DLD1 (cell line): ENCODE measurements at regions not wholly inside any gene's neighbourhood (a gene's known extent, or its start where the extent isn't known, plus 50 kb on each side); places are given as distances from the start of the nearest gene placed in this dataset.

Experiments
- in situ Hi-C: cut with HindIII; loops from 2 replicates; pipeline ENCODE4 v1.10.0; 2017; ENCODE audit warnings: low sequenced_read_pairs

DNA sequence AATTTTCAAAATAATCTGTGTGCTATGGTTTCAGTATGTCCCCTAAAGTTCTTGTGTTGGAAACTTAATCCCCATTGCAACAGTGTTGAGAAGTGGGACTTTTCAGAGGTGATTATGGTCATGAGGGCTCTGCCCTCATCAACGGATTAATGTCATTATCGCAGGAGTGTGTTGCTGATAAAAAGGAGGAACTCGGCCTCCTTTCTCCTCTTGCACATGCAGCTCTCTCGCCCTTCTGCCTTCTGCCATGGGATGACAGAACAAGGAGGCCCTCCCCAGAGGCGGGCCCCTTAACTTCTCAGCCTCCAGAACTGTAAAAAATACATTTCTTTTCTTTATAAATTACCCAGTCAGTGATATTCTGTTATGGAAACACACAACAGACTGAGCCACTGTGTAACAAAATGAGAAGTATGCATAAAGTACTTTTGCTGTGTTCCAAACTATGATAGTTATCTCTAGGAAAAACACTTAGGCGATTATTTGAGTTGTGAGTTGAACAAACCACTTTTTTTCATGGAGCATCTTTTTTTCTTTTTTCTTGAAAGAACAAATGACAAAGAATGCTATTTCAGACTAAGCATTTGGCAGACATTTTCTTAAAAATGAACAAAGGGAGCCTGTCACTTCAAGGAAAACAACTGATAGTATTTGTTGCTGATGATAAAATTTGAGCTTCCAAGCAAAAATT, 134.8 kb upstream of the FUT8 start:
- in situ Hi-C loops = no loop called here

DNA sequence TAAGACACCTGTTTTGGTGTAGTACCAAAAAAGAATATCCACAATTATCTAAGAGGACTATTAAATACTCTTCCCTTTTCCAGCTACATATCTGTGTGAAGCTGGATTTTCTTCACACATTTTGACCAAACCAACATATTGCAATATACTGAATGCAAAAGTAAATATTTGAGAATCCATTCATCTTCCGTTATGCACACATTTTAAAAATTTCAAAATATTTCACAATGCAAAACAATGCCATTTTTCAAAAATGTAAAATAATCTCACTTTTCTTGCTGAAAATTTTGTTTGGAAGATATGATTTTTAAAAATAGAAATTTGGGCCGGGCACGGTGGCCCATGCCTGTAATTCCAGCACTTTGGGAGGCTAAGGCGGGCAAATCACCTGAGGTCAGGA, 133.9 kb upstream of the FUT8 start:
- in situ Hi-C loops = no loop called here

DNA sequence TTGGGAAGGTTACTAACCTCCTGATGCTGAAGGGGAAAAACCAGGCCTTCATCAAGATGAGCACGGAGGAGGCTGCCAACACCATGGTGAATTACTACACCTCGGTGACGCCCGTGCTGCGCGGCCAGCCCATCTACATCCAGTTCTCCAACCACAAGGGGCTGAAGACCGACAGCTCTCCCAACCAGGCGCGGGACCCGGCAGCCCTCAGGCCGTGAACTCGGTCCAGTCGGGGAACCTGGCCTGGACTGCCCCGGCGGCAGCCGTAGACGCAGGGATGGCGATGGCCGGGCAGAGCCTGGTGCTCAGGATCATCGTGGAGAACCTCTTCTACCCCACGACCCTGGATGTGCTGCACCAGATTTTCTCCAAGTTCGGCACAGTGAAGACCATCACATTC, 133.0 kb upstream of the FUT8 start:
- in situ Hi-C loops = no loop called here

DNA sequence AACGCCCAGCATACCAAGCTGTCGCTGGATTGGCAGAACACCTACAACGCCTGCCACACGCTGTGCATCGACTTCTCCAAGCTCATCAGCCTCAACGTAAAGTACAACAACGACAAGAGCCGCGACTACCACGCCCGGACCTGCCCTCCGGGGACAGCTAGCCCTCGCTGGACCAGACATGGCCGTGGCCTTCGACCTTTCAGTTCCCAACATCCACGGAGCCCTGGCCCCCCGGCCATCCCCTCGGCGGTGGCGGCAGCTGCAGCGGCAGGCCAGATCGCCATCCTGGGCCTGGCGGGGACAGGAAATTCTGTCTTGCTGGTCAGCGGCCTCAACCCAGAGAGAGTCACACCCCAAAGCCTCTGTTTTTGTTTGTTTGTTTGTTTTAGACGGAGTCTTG, 132.6 kb upstream of the FUT8 start:
- in situ Hi-C loops = no loop called here

DNA sequence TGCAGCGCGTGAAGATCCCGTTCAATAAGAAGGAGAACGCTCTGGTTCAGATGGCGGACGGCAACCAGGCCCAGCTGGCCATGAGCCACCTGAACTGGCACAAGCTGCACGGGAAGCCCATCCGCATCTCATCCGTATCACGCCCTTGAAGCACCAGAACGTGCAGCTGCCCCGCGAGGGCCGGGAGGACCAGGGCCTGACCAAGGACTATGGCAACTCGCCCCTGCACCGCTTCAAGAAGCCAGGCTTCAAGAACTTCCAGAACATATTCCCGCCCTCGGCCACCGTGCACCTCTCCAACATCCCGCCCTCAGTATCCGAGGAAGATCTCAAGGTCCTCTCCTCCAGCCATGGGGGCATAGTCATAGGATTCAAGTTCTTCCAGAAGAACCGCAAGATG, 131.9 kb upstream of the FUT8 start:
- in situ Hi-C loops = no loop called here

DNA sequence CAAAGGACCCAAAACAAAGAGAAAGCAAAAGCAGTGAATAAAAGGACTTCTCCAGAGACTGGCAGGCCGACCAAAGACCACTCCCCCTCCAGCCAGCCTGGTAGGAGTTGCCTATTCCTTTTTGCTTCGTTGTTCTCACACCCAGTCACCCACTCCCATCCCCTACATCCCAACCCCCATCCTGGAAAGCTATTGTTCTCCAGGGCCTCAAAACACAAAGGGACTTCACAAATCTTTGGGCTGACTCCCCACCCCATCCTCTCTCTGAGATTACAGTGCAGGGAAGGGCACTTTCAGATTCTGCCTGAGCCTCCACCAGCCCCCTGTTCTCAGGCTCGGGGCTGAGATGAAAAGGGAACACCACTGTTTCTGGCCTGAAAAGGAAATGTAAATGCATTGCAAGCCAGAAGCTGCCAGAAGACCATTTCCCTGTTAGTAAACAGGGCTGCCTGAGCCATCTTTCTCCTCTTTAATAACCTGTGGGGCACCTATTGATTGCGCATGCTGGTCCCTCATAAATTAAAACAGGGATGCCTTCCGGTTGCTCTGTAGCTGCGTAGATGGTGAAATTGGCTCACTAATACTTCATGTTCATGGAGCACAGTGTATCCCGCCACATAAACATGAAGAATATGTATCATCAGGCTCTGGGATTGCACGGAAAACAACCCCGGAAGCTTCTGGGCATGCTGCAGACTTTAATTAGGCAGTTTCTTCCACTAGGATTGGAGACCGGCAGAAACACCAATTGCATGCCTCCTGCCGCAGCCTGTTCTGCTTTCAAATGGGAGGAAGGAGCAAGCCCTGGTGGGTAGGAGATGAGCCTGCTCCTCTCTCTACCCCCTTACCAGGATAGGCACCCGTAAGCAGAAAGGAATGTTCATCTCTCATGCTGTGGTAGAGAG, 130.3 kb upstream of the FUT8 start:
- in situ Hi-C loops = no loop called here

DNA sequence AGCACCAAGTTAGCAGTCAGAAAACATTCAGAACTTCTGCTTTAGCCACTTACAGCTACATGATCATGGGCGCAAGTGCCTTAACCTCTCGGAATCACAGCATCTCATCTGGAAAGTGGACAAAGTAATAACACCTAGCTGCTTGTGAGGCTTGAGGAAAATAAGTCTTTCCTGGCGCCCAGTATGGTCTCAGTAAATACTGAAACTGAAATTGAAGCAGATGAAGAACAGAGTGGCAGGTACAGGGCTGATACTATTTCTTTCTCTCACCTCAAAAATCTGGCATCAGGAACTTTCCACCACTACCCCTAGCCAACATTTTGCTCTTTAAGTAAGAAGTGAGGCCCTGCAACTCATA, 129.7 kb upstream of the FUT8 start:
- in situ Hi-C loops = no loop called here

DNA sequence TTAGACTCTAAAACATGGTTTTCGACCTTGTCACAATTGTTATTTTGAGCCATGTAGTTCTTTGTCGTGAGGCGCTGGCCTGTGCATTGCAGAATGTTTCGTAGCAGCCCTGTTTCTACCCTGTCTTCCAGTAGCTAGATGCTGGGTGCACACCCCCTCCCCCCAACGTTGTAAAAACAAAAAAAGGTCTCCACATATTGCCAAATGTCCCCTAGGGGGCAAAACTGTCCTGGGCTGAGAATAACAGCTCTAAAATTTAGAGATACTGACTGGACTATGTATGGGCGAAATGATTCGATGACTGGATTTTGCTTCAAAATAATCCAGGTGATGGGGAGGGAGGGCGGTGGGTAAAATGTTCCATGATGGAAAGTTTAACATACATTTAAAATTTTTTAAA, 126.1 kb upstream of the FUT8 start:
- in situ Hi-C loops = no loop called here

DNA sequence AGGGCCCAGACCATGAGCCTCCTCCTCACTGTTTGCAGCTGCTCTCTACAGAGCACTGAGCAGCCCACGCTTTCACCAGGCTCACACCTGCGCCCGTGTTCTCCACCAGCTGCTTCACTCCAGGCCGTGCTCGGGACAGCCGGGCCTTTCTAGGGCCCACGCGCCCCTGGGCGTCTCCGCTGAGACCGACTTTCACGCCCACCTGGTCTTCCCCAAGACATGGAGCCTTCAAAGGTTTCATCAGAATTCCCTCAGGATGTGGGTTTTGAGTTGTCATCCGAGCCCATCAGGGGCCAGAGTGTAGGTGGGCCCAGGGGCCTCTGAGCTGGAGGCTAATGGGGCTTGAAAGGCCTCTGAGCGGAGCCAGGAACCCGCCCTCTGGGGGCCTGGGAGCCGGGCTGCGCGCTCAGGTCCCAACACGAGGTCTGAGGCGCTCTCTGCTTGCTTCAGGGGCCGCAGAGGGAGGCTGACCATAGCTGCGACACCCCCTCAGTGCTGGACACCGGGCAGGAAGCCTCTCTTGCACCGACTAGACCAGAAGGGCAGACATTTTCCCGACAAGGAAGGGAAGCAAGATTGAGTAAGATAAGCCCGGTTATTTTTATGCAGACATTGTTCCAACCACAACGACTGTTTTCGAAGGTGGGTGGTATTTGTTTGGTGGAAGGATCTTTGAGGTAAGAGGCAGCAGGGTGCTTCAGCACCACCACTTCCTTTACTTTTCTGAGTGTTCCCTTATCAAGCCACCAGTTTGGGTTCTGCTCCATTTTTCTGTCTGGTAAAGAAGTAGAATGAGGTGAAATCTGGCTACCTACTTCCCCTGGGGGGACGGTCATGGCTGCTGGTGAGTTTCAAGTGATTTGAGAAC, 125.0 kb upstream of the FUT8 start:
- in situ Hi-C loops = no loop called here

DNA sequence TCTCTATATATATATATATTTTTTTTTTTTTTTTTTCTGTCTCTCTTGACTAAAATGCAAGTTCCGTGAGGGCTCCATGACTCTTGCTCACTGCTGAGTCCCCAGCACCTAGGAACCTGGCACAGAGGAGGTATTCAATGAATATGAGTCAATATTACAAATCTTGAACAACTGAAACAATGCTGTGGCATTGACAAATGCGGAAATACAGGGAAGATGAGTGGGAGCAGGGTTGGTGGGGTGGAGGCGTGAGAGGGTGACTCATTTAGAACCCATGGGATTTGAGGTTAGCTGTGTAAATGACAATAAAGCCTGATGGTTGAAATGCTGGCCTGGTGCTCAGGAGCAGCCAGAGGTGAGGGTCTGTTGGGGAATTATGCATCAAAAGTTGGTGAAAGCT, 121.7 kb upstream of the FUT8 start:
- in situ Hi-C loops = no loop called here

DNA sequence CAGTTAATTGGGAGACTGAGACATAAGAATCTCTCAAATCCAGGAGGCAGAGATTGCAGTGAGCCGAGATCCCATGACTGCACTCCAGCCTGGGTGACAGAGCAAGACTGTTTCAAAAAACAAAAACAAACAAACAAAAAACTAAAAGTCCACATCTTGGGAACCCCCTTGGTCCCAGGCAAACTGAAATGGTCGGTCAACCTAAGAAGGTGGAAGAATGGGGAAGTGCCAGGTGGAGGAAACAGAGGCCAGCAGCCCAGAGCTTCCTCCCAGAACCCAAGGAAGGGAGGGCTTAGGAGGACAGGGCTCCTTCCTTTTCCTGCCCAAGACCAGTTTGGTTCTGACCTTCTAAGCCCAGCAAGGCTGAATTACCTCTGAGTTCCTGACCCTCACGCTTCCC, 121.0 kb upstream of the FUT8 start:
- in situ Hi-C loops = no loop called here

DNA sequence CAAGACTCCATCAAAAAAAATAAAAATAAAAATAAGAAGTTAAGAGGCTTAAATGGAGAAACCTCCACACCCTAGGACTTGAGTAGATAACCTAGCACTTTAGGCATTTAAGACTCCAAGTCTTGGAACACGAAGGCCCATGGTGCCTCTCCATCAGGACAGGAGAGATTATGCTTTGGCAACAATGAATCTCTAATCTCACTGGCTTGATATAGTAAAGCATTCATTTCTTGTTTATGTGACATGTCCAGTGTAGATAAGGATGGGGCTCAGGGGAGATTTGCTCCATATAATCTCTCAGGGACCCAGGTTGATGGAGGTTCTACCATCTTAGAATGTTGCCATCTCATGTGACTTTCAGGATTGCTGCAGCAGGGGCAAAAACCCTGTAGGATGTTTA, 117.7 kb upstream of the FUT8 start:
- in situ Hi-C loops = no loop called here

DNA sequence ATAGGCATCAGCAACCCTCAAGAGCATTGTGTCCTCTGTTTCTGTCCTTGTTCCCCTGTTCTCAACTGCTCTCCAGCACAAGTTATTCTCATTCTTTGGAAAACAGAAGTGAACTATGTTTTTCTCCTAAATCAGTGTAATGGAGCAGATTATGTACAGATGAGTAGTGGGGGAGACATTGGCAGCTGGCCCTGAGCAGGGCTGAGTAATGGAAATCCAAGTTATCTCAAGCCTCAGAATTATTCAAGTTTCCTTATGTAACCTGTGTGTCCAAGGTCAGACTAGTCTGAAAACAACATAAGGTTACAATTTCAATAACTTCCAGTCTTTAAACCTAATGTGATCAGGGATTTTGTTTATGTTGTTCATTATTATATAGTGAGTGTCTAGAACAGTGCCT, 116.1 kb upstream of the FUT8 start:
- in situ Hi-C loops = no loop called here

DNA sequence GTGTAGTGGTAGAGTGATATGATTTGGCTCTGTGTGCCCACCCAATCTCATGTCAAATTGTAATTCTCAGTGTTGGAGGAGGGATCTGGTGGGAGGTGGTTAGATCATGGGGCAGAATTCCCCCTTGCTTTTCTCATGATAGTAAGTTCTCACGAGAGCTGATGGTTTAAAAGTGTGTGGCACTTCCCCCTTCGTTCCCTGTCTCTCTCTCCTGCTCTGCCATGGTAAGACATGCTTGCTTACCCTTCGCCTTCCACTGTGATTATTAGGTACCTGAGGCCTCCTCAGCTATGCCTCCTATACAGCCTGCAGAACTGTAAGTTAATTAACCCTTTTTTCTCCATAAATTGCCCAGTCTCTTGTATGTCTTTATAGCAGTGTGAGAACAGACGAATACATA, 115.7 kb upstream of the FUT8 start:
- in situ Hi-C loops = no loop called here

DNA sequence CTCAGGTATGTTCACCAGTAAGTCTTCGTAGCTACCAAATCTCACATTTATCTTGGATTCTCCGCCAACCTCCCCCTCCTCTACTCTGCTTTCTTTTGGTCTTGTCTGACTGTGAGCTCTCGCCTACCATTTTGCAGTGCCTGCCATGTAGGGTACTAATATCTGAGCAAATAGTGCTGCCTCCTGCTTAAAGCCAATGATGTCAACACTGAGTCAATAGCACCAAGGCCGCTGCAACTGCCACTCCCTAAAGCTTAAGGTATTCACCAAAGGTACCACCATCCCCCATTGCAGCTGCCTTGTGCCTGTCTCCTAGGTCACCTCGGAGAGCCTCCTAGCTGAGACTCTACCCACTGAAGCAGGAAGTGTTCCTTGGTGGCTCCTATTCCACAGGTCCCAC, 114.8 kb upstream of the FUT8 start:
- in situ Hi-C loops = no loop called here

DNA sequence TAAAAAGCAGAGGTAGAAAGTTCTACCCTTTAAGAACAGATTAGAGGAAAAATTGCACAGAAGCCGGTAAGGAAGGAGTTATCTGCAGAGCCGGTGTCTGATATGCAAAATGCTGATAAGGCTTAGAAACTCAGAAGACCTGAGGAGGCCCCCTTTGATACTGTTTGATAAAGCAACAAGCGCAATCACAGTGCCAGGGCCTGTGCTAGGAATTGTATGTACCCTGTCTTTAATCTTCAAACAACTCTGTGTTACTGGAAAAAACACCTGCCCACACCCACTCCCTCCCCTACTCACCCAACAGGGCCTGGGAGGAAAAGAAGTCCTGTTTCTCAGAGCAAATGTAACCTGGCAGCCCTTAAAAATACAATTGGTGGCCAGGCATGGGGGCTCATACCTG, 112.7 kb upstream of the FUT8 start:
- in situ Hi-C loops = no loop called here

DNA sequence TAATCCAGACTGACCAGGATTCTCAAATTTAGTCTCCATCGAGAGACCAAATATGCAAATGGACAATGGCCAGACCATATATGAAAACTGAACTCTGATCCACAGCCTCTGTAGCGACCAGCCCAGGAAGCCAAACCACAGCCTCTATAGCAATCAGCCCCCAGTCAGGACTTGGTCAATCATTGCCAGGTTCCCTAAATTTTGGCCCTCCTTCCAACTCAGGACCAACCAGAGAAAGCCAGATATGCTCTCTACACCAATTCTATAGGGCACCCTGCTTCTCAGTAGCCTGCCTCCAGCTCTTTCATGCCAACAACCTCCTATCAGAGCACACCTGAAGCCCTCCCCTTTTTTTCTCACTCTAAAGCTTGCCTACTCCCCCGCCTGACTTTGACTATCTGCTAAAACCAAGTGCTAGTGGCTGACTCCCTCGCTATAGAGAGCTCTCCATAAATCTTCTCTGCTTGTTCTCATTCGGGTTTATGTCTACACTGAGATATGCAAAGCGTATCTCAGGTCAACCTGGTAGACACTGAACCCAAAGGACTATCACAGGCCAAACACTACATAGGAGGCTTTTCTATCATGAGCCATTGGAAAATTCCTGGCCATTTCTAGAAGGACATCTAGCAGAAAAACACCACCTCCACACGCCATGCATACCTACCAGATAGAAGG, 110.5 kb upstream of the FUT8 start:
- in situ Hi-C loops = no loop called here

DNA sequence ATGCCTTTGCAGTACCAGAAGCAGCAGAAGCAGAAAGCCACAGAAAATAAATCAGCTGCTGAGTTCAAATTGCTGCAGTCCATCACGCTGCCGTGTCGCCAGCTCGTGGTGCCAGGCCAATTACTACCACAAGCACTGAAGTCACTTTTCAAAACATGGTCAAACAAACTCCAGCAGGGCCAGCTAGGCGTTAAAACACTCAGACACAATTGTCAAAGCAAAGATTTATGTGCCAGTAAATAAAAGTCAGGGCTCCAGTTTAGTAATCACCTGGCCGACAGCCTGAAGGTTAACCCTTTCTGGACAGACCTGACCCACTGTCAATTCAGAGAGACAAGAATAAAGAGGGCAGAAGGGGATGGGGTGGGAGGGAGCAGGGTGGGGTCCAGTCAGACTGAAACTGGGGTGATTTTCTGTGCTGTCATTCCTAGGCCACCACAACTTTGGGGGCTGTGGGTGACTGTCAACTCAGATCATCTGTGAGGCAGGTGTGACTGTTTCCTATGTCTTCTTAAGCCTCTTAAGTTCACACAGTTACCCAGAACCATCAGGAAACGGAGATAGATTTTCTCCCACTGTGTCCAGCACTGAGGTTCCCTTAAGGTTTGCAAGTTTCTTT, 109.8 kb upstream of the FUT8 start:
- in situ Hi-C loops = no loop called here

DNA sequence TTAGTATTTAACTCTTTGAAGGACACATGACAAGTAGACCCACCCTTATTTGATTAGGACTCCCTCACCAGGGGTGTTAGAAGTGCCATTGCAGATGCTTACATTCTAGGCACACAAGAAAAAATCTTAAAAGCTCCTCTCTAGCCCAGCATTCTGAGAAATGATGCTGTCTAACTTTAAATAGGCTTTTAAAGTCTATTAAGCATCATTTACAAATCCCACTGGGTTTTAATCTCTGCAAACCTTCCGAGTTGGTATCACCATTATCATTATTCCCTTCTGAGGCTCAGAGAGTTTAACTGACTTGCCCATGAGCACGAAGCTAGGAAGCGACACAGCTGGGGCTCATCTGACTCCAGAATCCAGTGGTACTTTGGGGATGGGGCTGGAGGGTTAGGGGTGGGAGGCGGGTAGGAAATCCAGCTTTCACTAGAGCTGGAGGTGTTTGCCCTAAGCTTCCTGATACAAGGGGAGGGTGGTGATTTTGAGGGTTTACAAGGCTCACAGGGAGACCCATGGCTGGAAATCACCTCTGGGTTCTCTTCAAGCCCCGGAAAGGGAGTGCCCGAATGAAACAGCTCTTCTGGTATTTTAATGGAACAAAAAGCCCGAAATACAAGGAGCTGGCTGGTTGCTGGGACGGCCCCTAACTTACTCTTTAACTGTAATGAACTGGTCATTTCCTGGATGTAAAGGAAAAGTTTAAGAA, 109.2 kb upstream of the FUT8 start:
- in situ Hi-C loops = no loop called here

DNA sequence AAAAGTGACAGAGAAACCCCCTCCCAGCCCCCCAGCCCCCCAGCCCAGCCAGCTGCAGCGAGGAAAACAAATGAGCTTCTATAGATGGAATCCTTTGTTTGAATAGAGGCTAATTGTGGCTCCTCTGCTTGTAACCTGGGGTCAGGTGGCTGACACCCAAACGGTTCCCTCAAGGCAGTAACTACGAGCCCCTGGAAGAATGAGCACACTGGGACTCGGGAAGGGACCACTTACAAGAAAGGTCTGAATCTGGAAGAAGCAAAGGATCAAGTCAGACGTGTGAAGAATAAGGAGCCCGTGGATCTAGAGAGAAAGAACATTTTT, 108.7 kb upstream of the FUT8 start:
- in situ Hi-C loops = no loop called here
